K562 (cell line): ENCODE measurements at regions not wholly inside any gene's neighbourhood (a gene's known extent, or its start where the extent isn't known, plus 50 kb on each side); places are given as distances from the start of the nearest gene placed in this dataset.

ENCODE experiments used
- ATF3 ChIP-seq, 2 experiments: fragments of 450-650 bp in 1 of 2; sonication (generic) in 1 of 2; formaldehyde crosslinking in 1 of 2; IDR thresholded peaks in 1 of 2; conservative IDR thresholded peaks in 1 of 2; 2 replicates each; pipeline versions ENCODE4 v1.6.1 to v1.8.1; 2016 to 2023; ENCODE audit warnings: mild to moderate bottlenecking in 2 of 2, moderate library complexity in 2 of 2, inconsistent platforms in 1 of 2, missing genetic modification reagents in 1 of 2
- ATF4 ChIP-seq: fragments of 450-650 bp; formaldehyde crosslinking; IDR thresholded peaks from 2 replicates; pipeline ENCODE4 v1.4.0; 2022; ENCODE audit warnings: mild to moderate bottlenecking, moderate library complexity
- ATF6 ChIP-seq: sonication (generic); formaldehyde crosslinking; IDR thresholded peaks from 2 replicates; pipeline ENCODE4 v1.4.0; 2020; ENCODE audit warnings: mild to moderate bottlenecking, missing genetic modification reagents
- E4F1 ChIP-seq: fragments of 250-450 bp; sonication (Bioruptor Pico); IDR thresholded peaks from 2 replicates; pipeline ENCODE4 v1.5.0; 2021; ENCODE audit warnings: mild to moderate bottlenecking, borderline replicate concordance
- GATAD2A ChIP-seq: fragments of 450-650 bp; IDR thresholded peaks from 2 replicates; pipeline ENCODE4 v1.6.1; 2017
- KLF13 ChIP-seq: fragments of 450-650 bp; IDR thresholded peaks from 2 replicates; pipeline ENCODE4 v1.6.1; 2016; ENCODE audit warnings: missing genetic modification characterization, low read depth, mild to moderate bottlenecking, missing compliant biosample characterization, moderate library complexity, borderline replicate concordance
- MAFF ChIP-seq: IDR thresholded peaks from 2 replicates; pipeline ENCODE4 v1.6.1; 2012; ENCODE audit warnings: low read length, improper control_type of control experiment
- MECOM ChIP-seq: fragments of 250-450 bp; sonication (Bioruptor Pico); IDR thresholded peaks from 2 replicates; pipeline ENCODE4 v1.8.0; 2022; ENCODE audit warnings: inconsistent platforms
- ZBTB33 ChIP-seq: sonication (generic); formaldehyde crosslinking; IDR thresholded peaks from 2 replicates; pipeline ENCODE4 v1.8.1; 2023; ENCODE audit warnings: mild to moderate bottlenecking, missing genetic modification reagents
- ZBTB43 ChIP-seq: sonication (generic); formaldehyde crosslinking; IDR thresholded peaks from 2 replicates; pipeline ENCODE4 v1.8.0; 2023; ENCODE audit warnings: mild to moderate bottlenecking, missing genetic modification reagents
- ZKSCAN1 ChIP-seq: fragments of 150-350 bp; IDR thresholded peaks from 2 replicates; pipeline ENCODE4 v1.6.1; 2016; ENCODE audit warnings: low read depth, low read length

GRCh38 chr6:53428886-53429285, 80.1 kb upstream of the ELOVL5 start (continued):
- TF ChIP-seq E4F1 (CRISPR knock-in tag) (no peak), GATAD2A (no peak), MAFF (no peak), ATF4 (no peak), ZBTB33 (CRISPR knock-in tag) (no peak), ATF3 (IDR thresholded peaks at IDR 0.05) (no peak), ATF3 (CRISPR knock-in tag; conservative IDR thresholded peaks at IDR 0.05) (no peak), ZBTB43 (CRISPR knock-in tag) (no peak), ATF6 (no peak), ZKSCAN1 (no peak), MECOM (CRISPR knock-in tag) (no peak), KLF13 (no peak)
